GM10266 (cell line): ENCODE measurements at regions not wholly inside any gene's neighbourhood (a gene's known extent, or its start where the extent isn't known, plus 50 kb on each side); places are given as distances from the start of the nearest gene placed in this dataset.

Experiments used
- DNase-seq: peaks from one replicate; pipeline ENCODE4 v3.0.0; 2012; ENCODE audit errors: extremely low spot score
- CTCF ChIP-seq: IDR thresholded peaks from 2 replicates; pipeline ENCODE4 v1.5.1; 2012; ENCODE audit warnings: mild to moderate bottlenecking, low read depth; ENCODE audit not compliant: control insufficient read depth, insufficient read depth; ENCODE audit errors: missing control alignments

GRCh38 chr22:49423125-49423650 is 404.5 kb downstream of the BRD1 start:
- no peak for DNase-seq
- no peak for TF ChIP-seq CTCF

GRCh38 chr22:49422701-49423100 is 405.0 kb downstream of the BRD1 start:
- no peak for TF ChIP-seq CTCF

GRCh38 chr22:49420651-49421050 is 407.0 kb downstream of the BRD1 start:
- DNase-seq = no peak
- TF ChIP-seq CTCF = no peak

More at GRCh38 chr22:49422701-49423100, 405.0 kb downstream of the BRD1 start:
- DNase-seq = no peak

GRCh38 chr22:49419661-49420060 is 408.0 kb downstream of the BRD1 start:
- DNase-seq = no peak
- no peak for TF ChIP-seq CTCF

GRCh38 chr22:49418943-49419342 is 408.7 kb downstream of the BRD1 start:
- TF ChIP-seq CTCF = no peak
- no peak for DNase-seq

GRCh38 chr22:49418341-49418894 is 409.3 kb downstream of the BRD1 start:
- no peak for DNase-seq
- TF ChIP-seq CTCF = no peak

- no peak for DNase-seq
- TF ChIP-seq CTCF = no peak
Measured at GRCh38 chr22:49417833-49418232, 409.8 kb downstream of the BRD1 start.
